Astrocyte (in vitro differentiated cells and primary cell): ENCODE measurements at regions not wholly inside any gene's neighbourhood (a gene's known extent, or its start where the extent isn't known, plus 50 kb on each side); places are given as distances from the start of the nearest gene placed in this dataset.
A peak's percentile ranks its signal among the peaks of the same experiment; 100 is the strongest.

Experiments
- DNase-seq: peaks from one replicate; pipeline ENCODE4 v3.0.0-alpha.2; 2010; ENCODE audit warnings: low read depth
- FAIRE-seq: peaks from 2 replicates; lab custom pipeline; 2011; peaks lifted over from hg19 to GRCh38; lab: Jason Lieb, UNC
- H2AFZ ChIP-seq: 2 replicates; pipeline ENCODE4 v1.6.0; 2012; ENCODE audit warnings: low read depth, low read length, inconsistent platforms
- H3K27ac ChIP-seq: 2 replicates; pipeline ENCODE4 v1.5.1; 2011; ENCODE audit warnings: low read depth, low read length, inconsistent platforms
- H3K27me3 ChIP-seq: 2 replicates; pipeline ENCODE4 v1.6.0; 2011; ENCODE audit warnings: low read length, inconsistent platforms; ENCODE audit not compliant: insufficient read depth
- H3K36me3 ChIP-seq: 2 replicates; pipeline ENCODE4 v1.5.1; 2011; ENCODE audit warnings: low read length, inconsistent platforms; ENCODE audit not compliant: insufficient read depth
- H3K4me1 ChIP-seq: 2 replicates; pipeline ENCODE4 v1.5.1; 2011; ENCODE audit warnings: low read length, inconsistent platforms; ENCODE audit not compliant: insufficient read depth
- H3K4me2 ChIP-seq: 2 replicates; pipeline ENCODE4 v1.6.0; 2012; ENCODE audit warnings: low read length, inconsistent platforms
- H3K4me3 ChIP-seq: 2 replicates; pipeline ENCODE4 v1.5.1; 2011; ENCODE audit warnings: low read depth, mild to moderate bottlenecking, low read length, inconsistent platforms; ENCODE audit not compliant: insufficient read depth
- H3K79me2 ChIP-seq: 2 replicates; pipeline ENCODE4 v1.6.0; 2012; ENCODE audit warnings: mild to moderate bottlenecking, low read length, inconsistent platforms; ENCODE audit not compliant: insufficient read depth
- H3K9ac ChIP-seq: 2 replicates; pipeline ENCODE4 v1.6.0; 2012; ENCODE audit warnings: mild to moderate bottlenecking, low read length, inconsistent platforms
- H3K9me3 ChIP-seq: 2 replicates; pipeline ENCODE4 v1.5.1; 2012; ENCODE audit warnings: low read depth, mild to moderate bottlenecking, low read length, inconsistent platforms; ENCODE audit not compliant: insufficient read depth
- H4K20me1 ChIP-seq: 2 replicates; pipeline ENCODE4 v1.6.0; 2012; ENCODE audit warnings: low read length, inconsistent platforms; ENCODE audit not compliant: insufficient read depth
- H3K27ac Mint-ChIP-seq: one replicate; pipeline ENCODE4 v1.8.0; 2021; ENCODE audit warnings: mild to moderate bottlenecking, mixed read lengths; ENCODE audit not compliant: unreplicated experiment
- H3K27me3 Mint-ChIP-seq: one replicate; pipeline ENCODE4 v1.8.0; 2021; ENCODE audit warnings: low read depth, mixed read lengths; ENCODE audit not compliant: unreplicated experiment
- H3K36me3 Mint-ChIP-seq: one replicate; pipeline ENCODE4 v1.8.0; 2021; ENCODE audit warnings: low read depth, mixed read lengths; ENCODE audit not compliant: unreplicated experiment
- H3K4me1 Mint-ChIP-seq: one replicate; pipeline ENCODE4 v1.8.0; 2021; ENCODE audit warnings: low read depth, mixed read lengths; ENCODE audit not compliant: unreplicated experiment
- H3K4me3 Mint-ChIP-seq: one replicate; pipeline ENCODE4 v1.8.0; 2021; ENCODE audit warnings: mild to moderate bottlenecking, moderate library complexity, mixed read lengths; ENCODE audit not compliant: unreplicated experiment
- H3K9me3 Mint-ChIP-seq: one replicate; pipeline ENCODE4 v1.8.0; 2021; ENCODE audit warnings: mild to moderate bottlenecking, mixed read lengths; ENCODE audit not compliant: unreplicated experiment
- CTCF ChIP-seq: IDR thresholded peaks from 2 replicates; pipeline ENCODE4 v1.5.1; 2011; ENCODE audit warnings: low read depth, mild to moderate bottlenecking, inconsistent platforms, low read length, moderate library complexity; ENCODE audit not compliant: insufficient read depth
- EZH2 ChIP-seq: IDR thresholded peaks from 2 replicates; pipeline ENCODE4 v1.6.1; 2012; ENCODE audit warnings: mild to moderate bottlenecking, low read length, inconsistent platforms; ENCODE audit not compliant: insufficient read depth

GRCh38 chr11:101759771-101760450, 154.9 kb upstream of the CEP126 start:
- H3K4me3 ChIP-seq: no peak overlapping the region
- no peaks in the 10 kb centered on the region for H3K9me3 Mint-ChIP-seq
- H3K27ac Mint-ChIP-seq: no peak overlapping the region
- H3K4me3 Mint-ChIP-seq: no peak overlapping the region
- DNase-seq: no peak
- H3K4me2 ChIP-seq: no peak overlapping the region
- no peaks in the 10 kb centered on the region for H3K9me3 ChIP-seq
- no peaks in the 10 kb centered on the region for H4K20me1 ChIP-seq
- H2AFZ ChIP-seq: no peak overlapping the region
- H3K36me3 ChIP-seq: no peaks in the 10 kb centered on the region
- no peaks in the 10 kb centered on the region for H3K36me3 Mint-ChIP-seq
- no peaks in the 10 kb centered on the region for H3K27me3 Mint-ChIP-seq
- no peak overlapping the region for H3K9ac ChIP-seq
- H3K4me1 Mint-ChIP-seq: no peaks in the 10 kb centered on the region
- TF ChIP-seq EZH2 (no peak), CTCF (peak; percentile 14)
- no peaks in the 10 kb centered on the region for H3K4me1 ChIP-seq
- H3K27me3 ChIP-seq: no peaks in the 10 kb centered on the region
- no peak for FAIRE-seq
- no peaks in the 10 kb centered on the region for H3K79me2 ChIP-seq
- no peak overlapping the region for H3K27ac ChIP-seq

GRCh38 chr11:101757741-101758140, 157.1 kb upstream of the CEP126 start:
- H2AFZ ChIP-seq: no peak overlapping the region

More at GRCh38 chr11:101757741-101758140, 157.1 kb upstream of the CEP126 start:
- H3K4me3 ChIP-seq: no peak overlapping the region
- no peak overlapping the region for H3K9ac ChIP-seq
- no peak overlapping the region for H3K27ac ChIP-seq
- no peaks in the 10 kb centered on the region for H3K4me1 Mint-ChIP-seq
- FAIRE-seq: no peak
- H3K4me3 Mint-ChIP-seq: no peak overlapping the region
- H3K27me3 ChIP-seq: no peaks in the 10 kb centered on the region
- H3K36me3 ChIP-seq: no peaks in the 10 kb centered on the region
- no peaks in the 10 kb centered on the region for H3K4me1 ChIP-seq
- H3K79me2 ChIP-seq: no peaks in the 10 kb centered on the region
- DNase-seq: no peak
- no peak overlapping the region for H3K27ac Mint-ChIP-seq
- no peaks in the 10 kb centered on the region for H3K27me3 Mint-ChIP-seq
- H3K9me3 Mint-ChIP-seq: no peaks in the 10 kb centered on the region
- no peaks in the 10 kb centered on the region for H3K36me3 Mint-ChIP-seq
- no peak for TF ChIP-seq CTCF
- no peaks in the 10 kb centered on the region for H4K20me1 ChIP-seq
- H3K9me3 ChIP-seq: no peaks in the 10 kb centered on the region
- H3K4me2 ChIP-seq: no peak overlapping the region
